22Rv1 (cell line): ENCODE measurements at regions not wholly inside any gene's neighbourhood (a gene's known extent, or its start where the extent isn't known, plus 50 kb on each side); places are given as distances from the start of the nearest gene placed in this dataset.

Experiments
- CTCF ChIP-seq: fragments of 450-650 bp; IDR thresholded peaks from 2 replicates; pipeline ENCODE4 v1.5.1; 2017; ENCODE audit warnings: mild to moderate bottlenecking
- ZFX ChIP-seq: fragments of 450-650 bp; IDR thresholded peaks from 2 replicates; pipeline ENCODE4 v1.6.1; 2017; ENCODE audit warnings: antibody characterized with exemption, borderline replicate concordance

- TF ChIP-seq CTCF (no peak), ZFX (no peak)
These were observed 555.2 kb downstream of the SOX6 start for GRCh38 chr11:15801126-15801525.
